ENCODE measurements at regions not wholly inside any gene's neighbourhood (a gene's known extent, or its start where the extent isn't known, plus 50 kb on each side); places are given as distances from the start of the nearest gene placed in this dataset.
"Not testable (repeated sequence)": the region's sequence is repeated elsewhere in the genome, so short reads cannot be mapped to it uniquely, and the experiment has no call there.

- 52 to 69% methylated on average over 5 of the region's 5 CpGs for WGBS, 2 donors
- Histone ChIP-seq H3K4me3 (no peak overlapping the region), H3K27ac (no peak overlapping the region), H3K9me3 (no peaks in the 10 kb centered on the region), H3K27me3 (no peaks in the 10 kb centered on the region), H3K36me3 (no peaks in the 10 kb centered on the region), H3K4me1 (no peaks in the 10 kb centered on the region)
- DNase-seq = no peak
- TF ChIP-seq EP300 (IDR thresholded peaks at IDR 0.05) (no peak), POLR2AphosphoS5 (IDR thresholded peaks at IDR 0.05) (no peak), CTCF (IDR thresholded peaks at IDR 0.05) (no peak), POLR2A (IDR thresholded peaks at IDR 0.05) (no peak)
- ATAC-seq (ENCODE audit: low FRiP score in 2 of 2) = no peak
These were observed 277.7 kb upstream of the ZNF507 start for GRCh38 chr19:32067685-32068084.

GRCh38 chr19:32068793-32069192 is 276.6 kb upstream of the ZNF507 start:
- Histone ChIP-seq H3K27me3 (no peaks in the 10 kb centered on the region), H3K4me3 (no peak overlapping the region), H3K4me1 (no peaks in the 10 kb centered on the region), H3K36me3 (no peaks in the 10 kb centered on the region), H3K9me3 (no peaks in the 10 kb centered on the region), H3K27ac (no peak overlapping the region)
- no peak for TF ChIP-seq EP300 (IDR thresholded peaks at IDR 0.05)
- TF ChIP-seq CTCF (IDR thresholded peaks at IDR 0.05) = no peak
- TF ChIP-seq POLR2A (IDR thresholded peaks at IDR 0.05) = no peak
- DNase-seq (no peak), ATAC-seq (ENCODE audit: low FRiP score in 2 of 2) (no peak)
- 69 to 74% methylated on average over 7 of the region's 7 CpGs for WGBS, 2 donors

GRCh38 chr19:32070101-32070500 is 275.3 kb upstream of the ZNF507 start:
- no peaks in the 10 kb centered on the region for H3K4me1 ChIP-seq
- no peaks in the 10 kb centered on the region for H3K9me3 ChIP-seq
- no peak overlapping the region for H3K4me3 ChIP-seq
- DNase-seq (peak in 1 of 2 donors; percentile 35), ATAC-seq (ENCODE audit: low FRiP score in 2 of 2) (no peak)
- no peak overlapping the region for H3K27ac ChIP-seq
- no peak for TF ChIP-seq POLR2AphosphoS5 (IDR thresholded peaks at IDR 0.05)
- TF ChIP-seq POLR2A (IDR thresholded peaks at IDR 0.05) = no peak
- no peak for TF ChIP-seq CTCF (IDR thresholded peaks at IDR 0.05)
- TF ChIP-seq EP300 (IDR thresholded peaks at IDR 0.05) = no peak
- 86 to 88% methylated on average over 13 of the region's 13 CpGs for WGBS, 2 donors
- H3K36me3 ChIP-seq = no peaks in the 10 kb centered on the region
- no peaks in the 10 kb centered on the region for H3K27me3 ChIP-seq

GRCh38 chr19:32082028-32082427 is 263.4 kb upstream of the ZNF507 start:
- 88% methylated on average over 9 of the region's 9 CpGs for WGBS, 2 donors
- Histone ChIP-seq H3K27me3 (no peaks in the 10 kb centered on the region), H3K9me3 (no peaks in the 10 kb centered on the region), H3K36me3 (no peaks in the 10 kb centered on the region), H3K4me1 (no peaks in the 10 kb centered on the region), H3K27ac (no peak overlapping the region), H3K4me3 (no peak overlapping the region)
- TF ChIP-seq EP300 (IDR thresholded peaks at IDR 0.05) = no peak
- TF ChIP-seq POLR2A (IDR thresholded peaks at IDR 0.05) = no peak
- no peak for TF ChIP-seq POLR2AphosphoS5 (IDR thresholded peaks at IDR 0.05)
- TF ChIP-seq CTCF (IDR thresholded peaks at IDR 0.05) = no peak
- no peak for ATAC-seq (ENCODE audit: low FRiP score in 2 of 2)
- no peak for DNase-seq

- not testable (repeated sequence) for H3K36me3 ChIP-seq; H3K27me3 ChIP-seq; ATAC-seq (ENCODE audit: low FRiP score in 2 of 2); H3K9me3 ChIP-seq; DNase-seq; H3K4me1 ChIP-seq; H3K4me3 ChIP-seq; H3K27ac ChIP-seq
- 89 to 91% methylated on average over 1 of the region's 1 CpG for WGBS, 2 donors
These were observed 260.6 kb upstream of the ZNF507 start for GRCh38 chr19:32084756-32085363.

All from upper lobe of left lung (tissue), 6 donors.